OCI-LY7 (cell line): ENCODE measurements at regions not wholly inside any gene's neighbourhood (a gene's known extent, or its start where the extent isn't known, plus 50 kb on each side); places are given as distances from the start of the nearest gene placed in this dataset.

ENCODE experiments used
- CTCF ChIP-seq: fragments of 200-600 bp; sonication (generic); conservative IDR thresholded peaks from 2 replicates; pipeline ENCODE4 v1.5.1; 2014; ENCODE audit warnings: mild to moderate bottlenecking, antibody characterized with exemption, low read length, moderate library complexity, mixed read lengths
- EZH2phosphoT487 ChIP-seq: fragments of 200-600 bp; sonication (generic); IDR thresholded peaks from 2 replicates; pipeline ENCODE4 v1.6.1; 2018; ENCODE audit warnings: low read depth, borderline replicate concordance, mild to moderate bottlenecking, mixed run types, antibody characterized with exemption, low read length, moderate library complexity, mixed read lengths

GRCh38 chr4:176469546-176469945 is 149.8 kb downstream of the SPCS3 start:
- TF ChIP-seq CTCF = no peak
- TF ChIP-seq EZH2phosphoT487 = no peak
